Body of pancreas (tissue), 4 donors: ENCODE measurements at regions not wholly inside any gene's neighbourhood (a gene's known extent, or its start where the extent isn't known, plus 50 kb on each side); places are given as distances from the start of the nearest gene placed in this dataset.
"Not testable (repeated sequence)": the region's sequence is repeated elsewhere in the genome, so short reads cannot be mapped to it uniquely, and the experiment has no call there.

Experiments used
- CTCF ChIP-seq, 7 experiments: fragments of 450-650 bp in 4 of 7; fragments of 200-600 bp in 3 of 7; sonication (generic) in 3 of 7; IDR thresholded peaks; one replicate each; pipeline ENCODE4 v1.5.1; 2016 to 2019; ENCODE audit warnings: antibody characterized with exemption in 7 of 7
- POLR2A ChIP-seq, 3 donors: fragments of 450-650 bp; IDR thresholded peaks; one replicate each; pipeline ENCODE4 v1.6.1; 2016; ENCODE audit warnings: antibody characterized with exemption in 3 of 3, mild to moderate bottlenecking in 2 of 3

GRCh38 chr7:32669173-32669870, 174.0 kb downstream of the AVL9 start:
- not testable (repeated sequence) for TF ChIP-seq POLR2A, CTCF (IDR thresholded peaks at IDR 0.05)
